ENCODE measurements at regions not wholly inside any gene's neighbourhood (a gene's known extent, or its start where the extent isn't known, plus 50 kb on each side); places are given as distances from the start of the nearest gene placed in this dataset.

DNA sequence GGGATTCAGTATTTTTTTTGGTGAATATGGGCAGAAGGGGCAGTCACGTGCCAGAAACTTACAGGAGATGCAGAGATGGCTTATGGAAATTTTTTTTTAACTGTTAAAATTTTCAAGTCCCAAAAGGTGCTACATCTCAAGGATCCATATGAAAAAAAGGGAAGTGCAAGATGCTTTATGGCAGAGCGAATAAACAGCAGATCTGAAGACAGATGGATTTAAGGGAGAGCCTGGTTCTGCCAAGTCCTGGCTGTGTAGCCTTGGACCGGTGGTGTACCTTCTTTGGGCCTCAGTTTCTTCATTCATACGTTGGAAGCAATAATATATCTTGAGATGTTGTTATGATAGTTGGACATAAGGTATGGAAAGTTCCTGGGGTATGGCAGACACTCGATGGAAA lies 91.5 kb upstream of the ARRDC4 start:
- no peak for DNase-seq

DNA sequence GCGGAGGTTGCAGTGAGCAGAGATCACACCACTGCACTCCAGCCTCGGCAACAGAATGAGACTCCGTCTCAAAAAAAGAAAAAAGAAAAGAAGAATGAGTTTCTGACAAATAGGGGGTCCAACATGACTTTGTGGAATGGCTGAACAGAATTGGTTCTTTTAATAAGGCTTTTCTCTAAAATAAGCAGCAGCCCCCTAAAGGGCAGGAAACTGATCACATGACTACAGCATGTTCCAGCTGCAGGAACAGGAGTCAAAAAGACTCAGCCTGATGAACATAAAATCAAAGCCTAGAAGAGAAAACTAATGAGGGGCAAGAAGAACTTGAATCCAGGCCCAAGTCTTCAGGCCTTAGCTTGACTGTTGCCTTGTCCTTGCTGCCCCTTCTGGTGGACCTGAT lies 89.7 kb upstream of the ARRDC4 start:
- no peak for DNase-seq

DNA sequence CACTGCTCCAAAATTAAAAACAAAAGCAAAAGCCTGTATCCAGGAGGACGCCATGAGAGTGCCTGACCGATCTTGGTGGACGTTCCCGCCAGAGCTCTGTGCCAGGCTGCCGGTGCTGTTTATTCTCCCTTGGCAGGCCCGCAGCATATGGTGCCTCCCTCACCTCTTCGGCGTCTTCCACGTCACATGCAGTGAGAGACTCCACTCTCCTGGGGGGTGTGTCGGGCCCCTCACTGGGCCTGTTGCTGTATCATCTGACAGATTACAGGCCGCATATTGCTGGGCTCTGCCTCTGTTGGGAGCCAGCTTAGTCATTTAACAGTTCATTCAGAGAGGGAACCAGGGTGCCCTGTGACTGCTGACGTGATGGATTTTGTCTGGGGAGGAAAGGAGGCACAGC lies 86.4 kb upstream of the ARRDC4 start:
- no peak for DNase-seq

DNA sequence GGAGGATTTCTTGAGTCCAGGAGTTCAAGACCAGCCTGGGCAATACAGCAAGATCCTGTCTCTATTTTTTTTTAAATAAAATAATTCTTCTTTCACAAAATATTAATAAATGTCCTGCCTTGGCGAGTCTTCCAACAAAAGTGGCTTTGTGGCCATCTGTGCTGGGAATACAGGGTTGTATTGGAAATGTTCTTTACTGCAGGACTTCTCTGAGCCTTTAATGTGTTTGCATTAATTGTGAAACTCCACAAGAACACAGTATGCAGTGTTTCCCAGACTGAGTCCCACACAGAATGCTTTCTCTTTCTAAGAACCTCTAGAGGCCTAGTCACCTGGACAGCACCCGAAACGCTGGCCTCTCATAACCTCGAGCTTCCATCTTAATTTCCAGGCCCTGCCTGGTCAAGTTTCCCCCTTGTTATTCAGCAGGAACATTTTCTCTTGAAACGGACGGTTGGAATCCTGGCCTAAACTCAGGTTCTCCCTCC lies 85.4 kb upstream of the ARRDC4 start:
- no peak for DNase-seq

DNA sequence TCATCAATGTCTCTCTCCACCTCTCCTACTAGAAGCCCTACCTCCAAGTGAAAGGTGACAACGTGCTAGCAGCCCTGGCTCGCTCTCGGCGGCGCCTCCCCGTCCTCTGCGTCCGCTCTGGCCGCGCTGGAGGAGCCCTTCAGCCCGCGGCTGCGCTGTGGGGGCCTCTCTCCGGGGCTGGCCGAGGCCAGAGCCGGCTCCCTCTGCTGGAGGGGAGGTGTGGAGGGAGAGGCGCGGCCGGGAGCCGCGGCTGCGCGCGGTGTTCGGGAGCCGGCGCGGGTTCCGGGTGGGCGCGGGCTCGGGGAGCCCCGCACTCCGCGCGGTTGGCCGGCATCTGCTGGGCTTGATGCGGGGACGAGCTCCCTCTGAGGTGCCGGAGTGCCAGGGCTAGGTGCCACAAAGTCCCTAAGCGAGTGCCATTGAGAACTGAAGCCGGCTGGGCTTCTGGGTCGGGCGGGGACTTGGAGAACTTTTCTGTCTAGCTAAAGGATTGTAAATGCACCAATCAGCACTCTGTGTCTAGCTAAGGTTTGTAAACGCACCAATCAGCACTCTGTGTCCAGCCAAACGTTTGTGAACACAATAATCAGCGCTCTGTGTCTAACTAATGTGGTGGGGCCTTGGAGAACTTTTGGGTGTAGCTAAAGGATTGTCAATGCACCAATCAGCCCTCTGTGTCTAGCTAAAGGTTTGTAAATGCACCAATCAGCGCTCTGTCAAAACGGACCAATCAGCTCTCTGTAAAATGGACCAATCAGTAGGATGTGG lies 84.8 kb upstream of the ARRDC4 start:
- DNase-seq, result no peak

DNA sequence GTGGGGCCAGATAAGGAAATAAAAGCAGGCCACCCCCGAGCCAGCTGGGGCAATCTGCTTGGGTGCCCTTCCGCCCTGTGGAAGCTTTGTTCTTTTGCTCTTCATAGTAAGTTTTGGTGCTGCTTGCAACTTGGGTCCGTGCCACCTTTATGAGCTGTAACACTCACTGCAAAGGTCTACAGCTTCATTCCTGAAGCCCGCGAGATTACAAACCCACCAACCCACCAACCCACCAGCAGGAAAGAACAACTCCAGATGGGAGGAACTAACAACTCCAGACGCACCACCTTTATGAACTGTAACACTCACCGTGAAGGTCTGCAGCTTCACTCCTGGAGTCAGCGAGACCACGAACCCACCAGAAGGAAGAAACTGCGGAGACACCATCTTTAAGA lies 84.2 kb upstream of the ARRDC4 start:
- DNase-seq, result no peak

DNA sequence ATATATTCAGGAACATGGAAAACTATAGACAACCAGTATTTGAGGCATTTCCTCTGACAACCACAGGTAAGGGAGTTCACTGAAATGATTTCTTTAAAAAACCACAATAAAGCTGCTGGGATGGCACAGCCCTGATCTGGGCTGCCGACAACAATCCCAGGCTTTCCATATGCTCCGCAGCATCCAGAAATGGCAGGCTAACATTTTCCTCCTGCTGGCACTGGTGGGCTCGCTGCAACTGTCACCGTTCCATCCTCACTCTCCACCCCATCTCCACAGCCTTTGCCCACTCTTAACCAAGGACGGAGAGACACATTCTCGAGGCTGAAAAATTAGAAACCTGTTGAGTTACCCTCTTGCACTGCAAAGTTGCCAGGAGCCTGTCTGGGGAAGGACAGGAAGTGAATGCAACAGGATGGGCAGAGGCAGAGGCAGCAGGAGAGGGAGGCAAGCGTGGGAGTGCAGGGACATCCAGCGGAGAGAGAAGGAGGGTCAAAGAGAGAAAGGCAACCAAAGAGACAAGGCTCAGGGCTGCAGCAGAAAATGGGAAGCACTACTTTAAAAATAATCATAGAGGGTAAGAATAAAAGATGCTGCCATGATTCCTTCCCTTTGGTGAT lies 79.0 kb upstream of the ARRDC4 start:
- DNase-seq, result no peak

DNA sequence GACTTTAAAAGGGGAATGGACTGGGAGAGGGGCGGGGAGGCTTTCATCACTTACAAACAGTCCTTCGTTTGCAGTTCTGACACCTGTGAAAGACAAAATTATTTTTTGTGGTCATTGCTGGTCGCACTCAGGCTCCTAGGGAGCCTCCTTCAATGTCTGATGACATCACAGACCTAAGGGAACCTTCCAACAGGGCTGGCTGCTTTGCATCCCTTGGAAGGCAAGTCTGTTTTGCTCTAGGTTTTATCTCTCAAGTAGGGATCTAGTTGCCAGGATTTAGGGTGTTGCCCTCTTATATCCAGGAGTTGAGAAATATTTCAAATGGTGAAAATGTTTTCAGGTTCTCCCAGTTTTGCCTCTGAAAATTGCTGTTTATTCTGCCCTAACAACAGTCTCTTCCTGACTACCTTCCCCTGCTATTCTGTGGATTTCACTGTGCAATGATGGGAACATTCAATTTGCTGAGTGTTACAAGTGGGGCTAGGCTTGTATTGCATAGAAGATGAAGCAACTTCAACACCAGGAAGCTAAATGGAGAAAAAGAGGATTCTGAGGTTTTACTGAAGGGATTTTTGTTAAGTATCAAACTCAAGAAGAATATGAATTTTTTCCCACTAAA lies 75.9 kb upstream of the ARRDC4 start:
- no peak for DNase-seq

DNA sequence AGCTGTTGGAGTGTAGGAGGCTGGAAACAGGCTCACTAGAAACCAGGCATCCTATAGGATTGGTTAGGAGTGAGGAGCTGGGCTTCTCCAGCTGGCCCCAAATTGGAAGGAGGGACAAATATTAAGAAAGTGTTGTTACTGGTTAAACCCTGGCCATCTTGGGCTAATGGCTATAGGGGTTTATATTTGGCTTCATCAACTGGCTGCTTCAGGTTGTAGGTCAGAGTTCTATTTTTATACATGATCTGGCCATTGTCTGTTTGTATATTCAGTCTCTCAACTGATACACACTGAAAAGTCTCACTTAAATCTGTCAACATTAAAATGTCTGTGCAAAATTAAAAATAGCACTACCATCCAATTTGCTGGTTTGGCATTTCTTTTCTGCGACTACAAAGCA lies 70.2 kb upstream of the ARRDC4 start:
- DNase-seq, result no peak

DNA sequence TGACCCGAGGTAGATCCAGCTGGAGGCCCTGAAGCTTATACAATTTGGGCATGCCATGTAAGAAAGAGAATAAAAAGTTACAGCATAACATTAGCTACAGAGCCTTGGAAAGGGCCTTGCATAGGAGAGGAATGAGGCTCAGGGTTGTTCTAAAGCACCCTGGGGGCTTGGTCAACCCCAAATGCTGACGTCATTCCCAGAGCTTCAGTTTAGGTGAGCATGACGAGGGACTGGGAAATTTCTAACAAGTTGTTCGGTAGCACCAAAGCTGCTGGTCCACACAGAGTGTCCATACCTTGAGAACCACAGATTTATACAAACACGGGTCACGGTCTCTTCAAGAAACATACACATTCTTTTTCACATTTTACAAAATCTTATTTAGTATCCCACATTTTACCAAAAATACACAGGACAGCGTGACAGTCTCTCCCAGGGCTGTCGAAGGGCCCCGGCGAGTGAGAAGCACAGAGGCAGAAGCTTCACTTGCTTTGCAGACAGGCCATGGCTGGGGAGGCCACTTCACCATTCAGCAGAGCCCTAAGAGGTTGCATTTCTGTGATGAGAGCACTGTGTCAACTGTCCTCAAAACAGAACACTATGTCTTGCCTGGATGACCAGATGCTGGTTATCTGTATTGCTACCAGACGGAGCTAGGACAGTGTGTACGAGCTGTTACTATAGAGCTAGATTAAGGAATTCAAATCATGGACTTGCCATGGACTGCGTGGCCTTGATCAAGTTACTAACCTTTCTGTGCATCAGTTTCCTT lies 68.2 kb upstream of the ARRDC4 start:
- no peak for DNase-seq

DNA sequence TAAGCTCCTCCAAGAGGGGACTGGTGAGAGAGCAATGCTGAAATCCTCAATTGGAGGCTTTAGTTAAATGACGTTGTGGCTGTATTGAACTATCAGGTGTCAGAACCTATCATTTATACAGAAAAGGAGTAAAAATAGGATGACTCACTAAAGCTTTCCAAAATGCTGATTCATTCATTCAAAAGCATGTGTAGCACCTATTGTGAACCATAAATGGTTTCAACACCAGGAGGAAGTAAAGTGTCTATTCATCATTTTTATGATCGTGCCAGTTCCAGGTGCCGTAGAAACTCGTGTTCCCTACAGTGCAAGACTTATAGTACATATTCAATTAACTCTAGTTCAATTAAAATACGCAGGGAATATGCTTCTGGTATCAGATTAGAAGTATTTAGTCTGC lies 66.5 kb upstream of the ARRDC4 start:
- no peak for DNase-seq

DNA sequence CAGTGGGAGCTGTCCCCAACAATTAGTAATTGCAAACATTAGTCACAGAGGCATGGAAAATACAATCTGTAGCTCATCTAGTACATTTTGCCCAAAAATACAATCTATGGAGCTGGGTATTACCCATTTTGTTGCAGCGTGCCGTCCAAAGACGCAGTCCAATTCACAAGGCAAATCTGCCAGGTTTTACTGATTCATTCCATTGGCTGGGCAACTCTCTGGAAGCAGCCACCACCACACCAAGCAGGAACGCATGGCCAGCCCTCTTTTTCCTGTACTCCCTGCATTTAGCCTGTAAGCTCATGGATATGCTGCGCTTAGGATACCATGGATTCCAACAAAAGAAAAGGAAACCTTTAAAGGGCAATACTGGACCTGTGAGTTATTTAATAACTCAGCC lies 60.5 kb upstream of the ARRDC4 start:
- no peak for DNase-seq

DNA sequence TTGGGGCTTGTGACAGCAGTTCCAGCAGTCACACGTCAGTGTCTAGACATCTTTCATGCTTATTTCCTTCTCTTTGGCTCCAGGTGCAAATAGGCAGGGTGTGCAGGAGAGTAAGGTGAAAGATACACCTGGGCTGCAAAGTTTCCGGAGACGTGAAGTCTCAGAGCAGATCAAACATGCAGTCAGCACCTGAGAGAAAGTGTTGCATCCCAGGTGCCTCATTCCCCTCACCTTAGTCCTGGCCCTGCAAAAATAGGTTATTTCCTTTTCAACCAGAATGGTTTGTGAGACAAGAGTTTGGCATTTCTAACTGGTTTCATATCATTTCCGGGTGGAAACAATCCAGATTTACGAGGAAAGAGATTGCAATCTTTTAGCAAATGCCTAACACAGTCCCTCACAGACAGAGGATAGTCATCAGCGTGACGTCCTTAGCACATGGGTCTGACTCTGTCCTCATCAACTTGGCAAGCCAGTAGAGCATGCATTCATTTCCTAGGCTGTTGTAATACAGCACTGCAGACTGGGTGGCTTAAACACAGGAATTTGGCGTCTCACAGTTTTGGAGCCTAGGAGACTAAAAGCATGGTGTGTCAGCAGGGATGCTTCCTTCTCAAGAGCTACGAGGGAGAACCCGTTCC lies 58.2 kb upstream of the ARRDC4 start:
- DNase-seq, result no peak

DNA sequence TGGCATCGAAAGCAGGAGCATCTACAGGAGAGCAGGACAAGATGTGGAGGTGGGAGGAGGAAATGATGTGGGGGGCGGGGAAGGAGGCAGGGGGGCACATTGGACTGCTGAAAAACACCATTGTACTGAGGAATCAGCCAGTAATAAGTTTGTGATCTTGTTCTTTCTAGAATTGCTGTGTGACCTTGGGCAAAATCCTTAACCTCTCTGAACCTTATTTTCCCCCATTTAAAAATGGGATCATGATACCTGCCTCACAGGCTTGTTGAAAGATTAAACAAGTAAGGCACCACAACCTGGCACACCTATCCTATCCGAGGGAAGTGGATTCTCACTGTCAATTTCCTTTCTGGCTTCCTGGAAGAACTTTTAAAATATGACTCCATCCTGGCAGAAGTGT lies 56.9 kb upstream of the ARRDC4 start:
- no peak for DNase-seq

DNA sequence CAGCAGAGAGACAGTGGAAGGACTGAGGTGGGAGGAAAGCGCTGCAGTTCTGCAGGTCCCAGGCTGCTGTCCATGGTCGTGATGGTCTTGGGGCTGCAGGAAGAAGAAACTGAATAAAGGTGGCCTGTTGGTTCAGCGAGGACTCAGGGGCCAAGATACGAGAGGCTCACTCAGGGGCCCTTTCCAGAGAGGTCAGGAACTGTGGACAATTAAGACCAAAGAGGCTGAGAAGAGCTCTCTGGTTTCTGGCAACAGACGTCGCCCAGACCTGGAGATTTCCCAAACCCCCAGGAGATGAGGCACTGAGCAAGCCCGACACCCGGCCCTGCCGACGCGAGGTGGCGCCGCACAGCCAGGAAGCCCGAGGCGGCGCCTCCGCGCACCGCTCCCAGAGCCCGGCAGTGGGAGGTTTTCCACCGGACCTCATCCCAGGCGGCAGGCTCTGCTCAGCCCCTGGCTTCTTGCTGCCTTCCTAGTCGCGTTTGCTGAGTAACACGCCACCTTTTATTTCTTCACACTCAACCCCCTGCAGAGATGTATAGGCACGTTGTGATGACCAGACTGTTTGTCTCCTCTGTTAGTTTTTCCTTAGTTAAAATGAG lies 56.4 kb upstream of the ARRDC4 start:
- peak; percentile 8 for DNase-seq

DNA sequence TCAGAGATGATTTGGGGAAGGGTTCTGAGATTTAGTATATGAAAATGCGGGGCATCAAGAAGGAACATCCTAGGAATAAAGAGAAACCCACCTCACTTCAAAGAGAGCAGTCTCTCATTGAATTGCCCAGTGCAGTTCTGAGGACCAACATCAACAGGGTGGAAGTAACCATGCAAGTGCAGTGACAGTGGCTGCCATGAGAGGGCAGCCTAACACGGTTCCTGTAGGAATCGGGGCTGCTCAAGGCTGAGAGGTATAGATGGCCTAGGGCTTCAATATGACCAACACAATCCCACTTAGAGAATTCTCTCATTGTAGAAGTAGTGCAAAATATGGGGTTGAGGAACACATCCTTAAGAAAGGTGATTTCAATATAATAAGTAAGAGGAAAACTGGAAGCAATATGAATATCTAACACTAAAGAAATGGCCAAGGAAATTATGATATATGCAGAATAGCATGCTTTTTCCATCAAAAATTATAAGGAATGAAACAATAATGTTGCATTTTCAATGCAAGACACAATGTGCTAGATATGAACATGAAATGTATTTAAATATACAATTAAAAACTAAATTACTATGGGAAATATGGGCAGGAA lies 51.1 kb upstream of the ARRDC4 start:
- peak; percentile 44 for DNase-seq
